Naive thymus-derived CD4-positive, alpha-beta T cell (primary cell): ENCODE measurements at regions not wholly inside any gene's neighbourhood (a gene's known extent, or its start where the extent isn't known, plus 50 kb on each side); places are given as distances from the start of the nearest gene placed in this dataset.

Experiments used
- ATAC-seq: fragments of 150-1000 bp; cut with Tn5 transposase; 2 replicates; pipeline ENCODE4 v1.10.0; 2021; ENCODE audit warnings: mild to moderate bottlenecking, moderate library complexity
- CTCF ChIA-PET: fragments of 350-600 bp; sonication (Branson Sonifier 250); formaldehyde crosslinking; loops from one replicate; lab custom pipeline; 2021; ENCODE audit warnings: antibody characterized with exemption; lab: Charles Lee
- POLR2A ChIA-PET: fragments of 350-600 bp; sonication (Branson Sonifier 250); formaldehyde crosslinking; loops from one replicate; lab custom pipeline; 2021; ENCODE audit warnings: antibody characterized with exemption, inconsistent platforms; lab: Charles Lee
- DNase-seq, 9 donors: peaks; one replicate each; pipeline versions ENCODE4 v3.0.0 to v3.0.0-alpha.2; 2020 to 2022; ENCODE audit warnings: mixed read lengths in 1 of 9
- H3K27ac ChIP-seq: one replicate; pipeline ENCODE4 v1.7.0; 2013; ENCODE audit warnings: mild to moderate bottlenecking, low read depth, low read length, moderate library complexity
- H3K27me3 ChIP-seq, 2 donors: one replicate each; pipeline ENCODE4 v1.7.0; 2013; ENCODE audit warnings: low read length in 2 of 2, mild to moderate bottlenecking in 2 of 2, moderate library complexity in 2 of 2; ENCODE audit not compliant: control insufficient read depth in 2 of 2, insufficient read depth in 2 of 2
- H3K36me3 ChIP-seq, 3 experiments: 1 replicate in 2 of 3; 2 replicates in 1 of 3; pipeline ENCODE4 v1.7.0; 2013; ENCODE audit warnings: low read length in 3 of 3, mild to moderate bottlenecking in 3 of 3, moderate library complexity in 1 of 3; ENCODE audit not compliant: insufficient read depth in 3 of 3, control insufficient read depth in 2 of 3
- H3K4me1 ChIP-seq, 2 donors: one replicate each; pipeline ENCODE4 v1.7.0; 2013; ENCODE audit warnings: low read length in 2 of 2, mild to moderate bottlenecking in 2 of 2, moderate library complexity in 1 of 2; ENCODE audit not compliant: control insufficient read depth in 2 of 2, insufficient read depth in 2 of 2
- H3K4me3 ChIP-seq: 2 replicates; pipeline ENCODE4 v1.7.0; 2013; ENCODE audit warnings: mild to moderate bottlenecking, low read length
- H3K9me3 ChIP-seq, 3 experiments: 1 replicate in 2 of 3; 2 replicates in 1 of 3; pipeline ENCODE4 v1.7.0; 2013; ENCODE audit warnings: low read length in 3 of 3; ENCODE audit not compliant: control insufficient read depth in 2 of 3
- H3K27ac Mint-ChIP-seq, 9 donors: one replicate each; pipeline ENCODE4 v1.8.0; 2020 to 2022; ENCODE audit warnings: mixed read lengths in 9 of 9, mild to moderate bottlenecking in 8 of 9, moderate library complexity in 5 of 9, inconsistent platforms in 2 of 9
- H3K27me3 Mint-ChIP-seq, 5 donors: one replicate each; pipeline ENCODE4 v1.8.0; 2021 to 2022; ENCODE audit warnings: mixed read lengths in 5 of 5, mild to moderate bottlenecking in 1 of 5
- H3K36me3 Mint-ChIP-seq, 5 donors: one replicate each; pipeline ENCODE4 v1.8.0; 2020 to 2022; ENCODE audit warnings: mixed read lengths in 5 of 5, mild to moderate bottlenecking in 3 of 5, inconsistent platforms in 1 of 5
- H3K4me1 Mint-ChIP-seq, 7 donors: one replicate each; pipeline ENCODE4 v1.8.0; 2020 to 2022; ENCODE audit warnings: mixed read lengths in 7 of 7, mild to moderate bottlenecking in 3 of 7, inconsistent platforms in 1 of 7
- H3K4me3 Mint-ChIP-seq, 10 donors: one replicate each; pipeline ENCODE4 v1.8.0; 2020 to 2022; ENCODE audit warnings: mild to moderate bottlenecking in 10 of 10, mixed read lengths in 10 of 10, moderate library complexity in 6 of 10, inconsistent platforms in 2 of 10
- H3K9me3 Mint-ChIP-seq, 11 donors: one replicate each; pipeline ENCODE4 v1.8.0; 2020 to 2022; ENCODE audit warnings: mixed read lengths in 11 of 11, mild to moderate bottlenecking in 4 of 11, inconsistent platforms in 1 of 11, moderate library complexity in 1 of 11
- intact Hi-C, 2 donors: fragments of 100-400 bp; cut with micrococcal nuclease; formaldehyde crosslinking; loops; one replicate each; pipeline ENCODE4 v1.15.1; 2023

- H3K9me3 Mint-ChIP-seq = peaks cover 0 to 11% (median 0%) of the 10 kb centered on the region in 11 donors
- no peaks in the 10 kb centered on the region for H3K27me3 Mint-ChIP-seq
- H3K4me3 ChIP-seq = no peak overlapping the region
- H3K4me3 Mint-ChIP-seq = no peak overlapping the region
- no peaks in the 10 kb centered on the region for H3K36me3 Mint-ChIP-seq
- CTCF ChIA-PET = no interaction called here
- H3K9me3 ChIP-seq = no peaks in the 10 kb centered on the region
- no peak overlapping the region for H3K27ac ChIP-seq
- POLR2A ChIA-PET = no interaction called here
- H3K27me3 ChIP-seq = no peaks in the 10 kb centered on the region
- H3K36me3 ChIP-seq = no peaks in the 10 kb centered on the region
- intact Hi-C loops = no loop called here
- no peak overlapping the region for H3K27ac Mint-ChIP-seq
- DNase-seq = no peak
- ATAC-seq = no peak
- no peaks in the 10 kb centered on the region for H3K4me1 Mint-ChIP-seq
- H3K4me1 ChIP-seq = no peaks in the 10 kb centered on the region
Measured at GRCh38 chrX:99117011-99117410, 1293.1 kb downstream of the PCDH19 start.

DNA sequence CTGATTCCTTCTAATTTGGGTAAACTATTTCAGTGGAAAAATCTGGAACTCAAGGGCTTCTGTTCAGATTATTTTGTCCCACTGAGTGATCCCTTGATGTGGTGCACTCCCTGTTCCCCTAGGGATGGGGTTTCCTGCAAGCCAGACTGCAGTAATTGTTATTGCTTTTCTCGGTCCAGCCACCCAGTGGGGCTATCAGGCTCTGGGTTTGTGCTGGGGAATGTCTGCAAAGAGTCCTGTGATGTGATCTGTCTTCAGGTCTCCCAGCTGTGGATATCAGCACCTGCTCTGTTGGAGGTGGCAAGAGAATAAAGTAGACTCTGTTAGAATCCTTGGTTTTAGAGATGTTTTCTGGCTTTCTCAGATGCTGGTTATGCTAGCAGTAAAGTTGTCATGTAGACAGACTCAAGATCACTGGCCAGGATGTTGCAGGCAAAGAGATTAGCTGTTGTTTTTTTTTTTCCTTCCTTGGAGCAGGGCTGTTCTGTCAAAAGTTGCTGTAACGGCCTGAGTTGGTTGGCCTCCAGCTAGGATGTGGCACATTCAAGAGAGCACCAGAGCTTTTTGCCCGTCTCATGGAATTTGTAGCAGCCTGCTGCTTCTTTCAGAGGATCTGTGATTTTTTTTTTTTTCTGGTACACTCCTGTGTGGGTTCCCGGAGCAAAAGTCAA lies 1314.0 kb downstream of the PCDH19 start:
- POLR2A ChIA-PET = no interaction called here
- H3K4me3 Mint-ChIP-seq = no peak overlapping the region

GRCh38 chrX:99091459-99091858 lies 1318.6 kb downstream of the PCDH19 start:
- H3K36me3 ChIP-seq = no peaks in the 10 kb centered on the region
- CTCF ChIA-PET = interaction anchor here (0.6 kb wide), 1 partner anchor 698 kb away, joined by 3 read pairs; no protein-coding TSS in a partner anchor
- POLR2A ChIA-PET = no interaction called here
- no peak overlapping the region for H3K27ac Mint-ChIP-seq
- no peaks in the 10 kb centered on the region for H3K27me3 Mint-ChIP-seq
- H3K27me3 ChIP-seq = no peaks in the 10 kb centered on the region
- no peaks in the 10 kb centered on the region for H3K9me3 ChIP-seq
- H3K9me3 Mint-ChIP-seq = peaks cover 0 to 14% (median 3%) of the 10 kb centered on the region in 11 donors
- DNase-seq (no peak), ATAC-seq (no peak)
- H3K4me1 ChIP-seq = no peaks in the 10 kb centered on the region
- H3K4me3 ChIP-seq = no peak overlapping the region
- intact Hi-C loops = no loop called here
- no peaks in the 10 kb centered on the region for H3K36me3 Mint-ChIP-seq
- H3K4me1 Mint-ChIP-seq = no peaks in the 10 kb centered on the region
- H3K4me3 Mint-ChIP-seq = no peak overlapping the region
- no peak overlapping the region for H3K27ac ChIP-seq

More for the DNA sequence above, 1314.0 kb downstream of the PCDH19 start:
- no peak for ATAC-seq
- H3K36me3 Mint-ChIP-seq = no peaks in the 10 kb centered on the region
- Histone ChIP-seq H3K9me3 (no peaks in the 10 kb centered on the region), H3K4me3 (no peak overlapping the region), H3K4me1 (no peaks in the 10 kb centered on the region), H3K27ac (no peak overlapping the region), H3K27me3 (no peaks in the 10 kb centered on the region), H3K36me3 (no peaks in the 10 kb centered on the region)
- H3K27ac Mint-ChIP-seq = no peak overlapping the region
- intact Hi-C loops = no loop called here
- no peaks in the 10 kb centered on the region for H3K27me3 Mint-ChIP-seq
- DNase-seq = no peak
- no peaks in the 10 kb centered on the region for H3K4me1 Mint-ChIP-seq
- peaks cover 0 to 7% (median 0%) of the 10 kb centered on the region in 11 donors for H3K9me3 Mint-ChIP-seq
- CTCF ChIA-PET = no interaction called here

- Histone ChIP-seq H3K9me3 (no peaks in the 10 kb centered on the region), H3K27me3 (no peaks in the 10 kb centered on the region), H3K4me1 (no peaks in the 10 kb centered on the region), H3K36me3 (no peaks in the 10 kb centered on the region), H3K27ac (no peak overlapping the region), H3K4me3 (no peak overlapping the region)
- ChIA-PET POLR2A (no interaction called here), CTCF (no interaction called here)
- peaks cover 0 to 2% (median 0%) of the 10 kb centered on the region in 11 donors for H3K9me3 Mint-ChIP-seq
- no peak for ATAC-seq
- intact Hi-C loops = no loop called here
- H3K4me1 Mint-ChIP-seq = no peaks in the 10 kb centered on the region
- H3K27me3 Mint-ChIP-seq = no peaks in the 10 kb centered on the region
- DNase-seq = no peak
- H3K4me3 Mint-ChIP-seq = no peak overlapping the region
- no peak overlapping the region for H3K27ac Mint-ChIP-seq
- H3K36me3 Mint-ChIP-seq = no peaks in the 10 kb centered on the region
Measured at GRCh38 chrX:99078301-99078700, 1331.8 kb downstream of the PCDH19 start.

DNA sequence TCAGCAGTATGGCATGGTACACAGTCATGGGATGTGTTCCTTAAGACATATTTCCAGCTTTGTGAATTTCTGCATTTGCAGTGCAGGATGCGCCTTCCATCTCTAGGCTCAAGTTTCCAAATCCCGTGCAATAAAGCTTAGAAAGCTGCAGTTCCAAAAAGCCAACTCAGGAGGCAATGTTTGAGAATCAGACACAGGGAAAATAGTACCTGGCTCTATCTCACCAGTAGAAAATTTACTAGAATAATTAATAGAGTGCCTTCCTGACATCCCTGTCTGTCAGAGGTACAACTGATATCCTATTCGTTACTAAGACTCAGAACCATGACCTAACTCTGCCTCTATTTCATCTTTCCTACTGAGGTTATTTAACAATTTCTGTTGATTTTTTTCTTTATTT lies 1333.0 kb downstream of the PCDH19 start:
- Mint-ChIP-seq H3K36me3 (no peaks in the 10 kb centered on the region), H3K27me3 (no peaks in the 10 kb centered on the region), H3K4me3 (no peak overlapping the region), H3K4me1 (no peaks in the 10 kb centered on the region), H3K27ac (no peak overlapping the region), H3K9me3 (peaks cover 0 to 2% (median 0%) of the 10 kb centered on the region in 11 donors)
- intact Hi-C loops = no loop called here
- no peaks in the 10 kb centered on the region for H3K36me3 ChIP-seq
- no peak overlapping the region for H3K4me3 ChIP-seq
- CTCF ChIA-PET = no interaction called here
- ATAC-seq (no peak), DNase-seq (no peak)
- H3K9me3 ChIP-seq = no peaks in the 10 kb centered on the region
- no peaks in the 10 kb centered on the region for H3K27me3 ChIP-seq
- no peak overlapping the region for H3K27ac ChIP-seq
- POLR2A ChIA-PET = no interaction called here
- no peaks in the 10 kb centered on the region for H3K4me1 ChIP-seq

DNA sequence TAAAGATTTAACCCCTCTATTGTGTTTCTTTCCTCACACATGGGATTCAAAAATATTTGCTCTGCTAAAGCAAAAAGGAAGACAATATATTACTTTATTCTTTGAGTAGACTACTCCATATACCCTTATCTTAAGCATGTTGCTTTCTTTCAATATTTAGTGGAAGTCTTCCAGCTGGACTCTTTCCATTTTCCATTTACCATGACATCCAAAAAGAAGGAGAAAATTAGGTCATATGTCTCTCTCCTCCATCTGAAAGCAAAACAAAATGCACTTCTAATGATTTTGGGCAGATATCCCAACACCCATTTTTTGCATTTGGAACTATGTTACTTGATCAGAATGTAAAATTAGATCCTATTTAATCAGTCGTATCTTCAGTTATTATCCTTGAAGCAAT lies 1336.5 kb downstream of the PCDH19 start:
- Mint-ChIP-seq H3K27ac (no peak overlapping the region), H3K27me3 (no peaks in the 10 kb centered on the region), H3K36me3 (no peaks in the 10 kb centered on the region), H3K4me1 (no peaks in the 10 kb centered on the region), H3K9me3 (peaks cover 0 to 5% (median 0%) of the 10 kb centered on the region in 11 donors), H3K4me3 (no peak overlapping the region)
- intact Hi-C loops = no loop called here
- H3K4me1 ChIP-seq = no peaks in the 10 kb centered on the region
- H3K36me3 ChIP-seq = no peaks in the 10 kb centered on the region
- no peak overlapping the region for H3K27ac ChIP-seq
- no peak overlapping the region for H3K4me3 ChIP-seq
- CTCF ChIA-PET = no interaction called here
- H3K9me3 ChIP-seq = no peaks in the 10 kb centered on the region
- DNase-seq (no peak), ATAC-seq (no peak)
- H3K27me3 ChIP-seq = no peaks in the 10 kb centered on the region
- POLR2A ChIA-PET = no interaction called here

DNA sequence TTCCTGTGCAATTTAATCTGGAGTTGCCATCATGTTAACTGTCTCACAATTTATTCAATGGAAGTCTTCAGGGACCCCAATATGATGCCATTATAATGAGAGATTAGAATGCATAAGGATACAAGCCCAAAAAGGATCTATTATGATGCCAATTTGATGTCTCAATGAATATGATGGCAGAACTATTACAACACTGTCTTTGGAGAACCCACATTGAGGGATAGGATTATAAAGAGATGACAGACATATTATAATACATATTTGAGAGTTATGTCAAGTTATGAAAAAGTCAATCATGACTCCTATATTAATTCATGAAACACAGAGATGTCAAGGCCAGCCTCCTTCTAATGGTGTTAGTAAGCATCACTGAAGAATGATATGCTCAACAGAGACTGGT lies 1358.4 kb downstream of the PCDH19 start:
- Mint-ChIP-seq H3K9me3 (peaks cover 0 to 6% (median 2%) of the 10 kb centered on the region in 11 donors), H3K4me1 (no peaks in the 10 kb centered on the region), H3K27ac (no peak overlapping the region), H3K27me3 (no peaks in the 10 kb centered on the region), H3K36me3 (no peaks in the 10 kb centered on the region), H3K4me3 (no peak overlapping the region)
- intact Hi-C loops = no loop called here
- no peak for ATAC-seq
- Histone ChIP-seq H3K27ac (no peak overlapping the region), H3K4me3 (no peak overlapping the region), H3K4me1 (no peaks in the 10 kb centered on the region), H3K27me3 (no peaks in the 10 kb centered on the region), H3K9me3 (no peaks in the 10 kb centered on the region), H3K36me3 (no peaks in the 10 kb centered on the region)
- ChIA-PET POLR2A (no interaction called here), CTCF (no interaction called here)
- no peak for DNase-seq
